SKM-1 treated with dmso at 0.1 percent for 144 hours (cell line): ENCODE measurements at regions not wholly inside any gene's neighbourhood (a gene's known extent, or its start where the extent isn't known, plus 50 kb on each side); places are given as distances from the start of the nearest gene placed in this dataset.

ENCODE experiments used
- DNase-seq: peaks from one replicate; lab custom pipeline; 2025; ENCODE audit not compliant: unreplicated experiment; lab: John Stamatoyannopoulos, UW

GRCh38 chr1:181369416-181369815, 113.9 kb upstream of the CACNA1E start:
- DNase-seq: no peak

DNA sequence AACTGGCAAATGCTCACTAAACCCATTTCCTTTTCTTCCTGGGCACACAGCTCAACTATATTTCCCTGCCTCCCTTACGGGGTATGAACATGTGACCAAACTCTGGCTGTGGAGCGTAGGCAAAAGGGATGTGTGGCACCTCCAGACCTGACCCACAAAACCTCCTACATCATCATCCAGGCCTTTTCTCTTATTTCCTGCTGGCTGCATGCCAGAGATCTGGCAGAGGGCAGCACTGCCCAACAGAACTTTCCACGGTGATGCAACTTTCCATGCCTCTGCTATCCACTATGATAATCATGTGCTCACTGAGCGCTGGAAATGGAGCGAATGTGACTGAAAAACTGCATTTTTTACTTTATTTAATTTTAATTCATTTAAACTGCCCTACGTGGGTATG, 99.6 kb upstream of the CACNA1E start:
- DNase-seq: no peak

- DNase-seq: no peak
Observed at GRCh38 chr1:181386340-181386739, 97.0 kb upstream of the CACNA1E start.

DNA sequence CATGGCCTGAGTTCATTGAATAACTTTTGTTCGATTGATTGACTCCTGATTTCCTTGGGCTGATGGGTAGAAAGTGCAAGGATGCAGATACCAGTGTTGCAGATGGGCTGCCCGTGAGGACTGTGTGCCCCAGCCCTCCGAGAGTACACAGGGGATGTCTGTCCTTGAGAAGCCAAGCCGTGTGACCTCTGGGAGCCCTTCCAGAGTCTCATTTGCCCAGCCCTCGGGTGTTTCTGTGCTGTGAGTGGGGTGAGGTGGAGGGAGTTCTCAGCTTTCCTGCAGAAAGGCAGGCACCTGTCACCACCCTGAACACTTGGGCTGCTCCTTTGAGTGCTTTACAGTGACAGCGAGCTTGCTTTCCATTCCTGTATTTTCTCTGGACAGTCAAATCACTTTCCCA, 96.4 kb upstream of the CACNA1E start:
- DNase-seq: no peak

GRCh38 chr1:181387702-181388101, 95.6 kb upstream of the CACNA1E start:
- DNase-seq: no peak

DNA sequence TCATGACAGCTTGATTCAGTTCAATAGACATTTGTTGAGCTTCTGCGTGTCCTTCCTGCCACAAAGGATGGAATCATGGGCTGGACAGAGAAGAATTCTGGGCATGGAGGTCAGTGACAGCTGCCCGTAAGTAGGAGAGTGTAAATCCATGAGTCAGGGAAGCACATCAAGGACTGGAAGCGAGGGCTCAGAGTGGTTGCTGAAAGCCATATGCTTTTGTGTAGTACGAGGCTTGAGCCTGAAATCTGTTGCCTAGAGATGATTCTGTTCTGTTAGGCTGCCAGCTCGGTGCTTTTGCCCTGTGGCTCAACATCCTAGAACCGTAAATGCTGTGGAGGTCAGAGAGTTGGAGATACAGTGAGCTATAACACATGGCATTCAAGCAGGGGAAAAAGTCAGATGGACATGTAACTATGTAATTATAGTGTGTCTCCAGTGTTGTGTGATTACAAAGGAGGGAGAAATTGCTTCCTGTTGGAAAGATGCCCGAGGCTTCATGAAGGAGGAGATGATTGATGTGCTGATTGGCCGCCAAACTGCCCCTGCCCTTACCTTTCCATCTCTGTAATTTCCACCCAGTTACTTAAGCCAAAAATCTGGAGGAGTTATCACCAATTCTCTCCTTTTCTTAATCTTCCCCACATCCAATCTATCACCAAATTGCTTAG, 92.8 kb upstream of the CACNA1E start:
- DNase-seq: no peak

DNA sequence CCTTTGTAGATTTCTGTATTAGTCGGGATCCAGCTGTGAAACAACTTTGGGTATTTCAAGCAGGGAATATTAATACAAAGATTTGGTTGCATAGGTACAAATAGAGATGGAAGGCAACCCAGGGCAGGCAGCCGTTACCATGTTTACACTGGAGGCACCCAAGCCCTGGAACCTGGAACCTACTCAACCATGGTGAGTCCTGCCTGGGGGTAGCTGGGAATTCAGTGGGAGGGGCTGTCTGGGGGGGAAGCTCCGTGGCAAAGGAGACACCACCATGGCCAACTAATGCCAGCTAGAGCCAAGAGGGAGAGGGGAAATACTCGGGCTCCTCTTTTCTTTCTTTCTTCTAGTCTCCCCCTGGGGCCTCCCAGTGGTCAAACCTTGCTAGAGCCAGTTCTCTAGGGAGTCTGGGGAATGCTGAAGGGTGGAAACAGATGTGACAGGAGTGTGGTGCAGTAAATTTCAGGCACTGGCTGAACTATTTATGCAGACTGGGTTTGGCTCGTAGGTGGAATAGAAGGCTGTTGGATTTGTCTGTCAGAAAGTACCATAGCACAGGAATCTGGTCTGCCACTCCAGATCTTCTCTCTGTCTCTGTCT, 91.9 kb upstream of the CACNA1E start:
- no peak for DNase-seq

DNA sequence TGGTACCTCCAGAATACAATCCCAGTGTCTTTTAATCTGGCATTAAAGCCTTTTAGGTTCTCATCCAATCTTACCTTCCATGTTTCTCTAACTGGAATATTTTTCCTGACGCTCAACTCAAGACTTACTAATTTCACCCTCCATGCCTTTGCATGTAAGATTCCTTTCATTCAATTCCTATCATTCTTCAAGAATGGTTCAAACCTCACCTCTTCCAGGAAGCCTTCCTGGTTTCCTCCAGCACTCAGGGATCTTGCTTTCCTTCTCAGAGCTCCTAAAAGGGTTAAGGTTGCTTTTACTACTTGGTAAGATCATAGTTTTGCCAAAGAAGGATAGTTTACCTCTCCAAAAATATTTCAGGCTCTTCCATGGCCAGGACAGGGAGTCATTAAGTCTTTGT, 91.2 kb upstream of the CACNA1E start:
- DNase-seq: no peak

GRCh38 chr1:181392613-181393220, 90.6 kb upstream of the CACNA1E start:
- peak; percentile 14 for DNase-seq

DNA sequence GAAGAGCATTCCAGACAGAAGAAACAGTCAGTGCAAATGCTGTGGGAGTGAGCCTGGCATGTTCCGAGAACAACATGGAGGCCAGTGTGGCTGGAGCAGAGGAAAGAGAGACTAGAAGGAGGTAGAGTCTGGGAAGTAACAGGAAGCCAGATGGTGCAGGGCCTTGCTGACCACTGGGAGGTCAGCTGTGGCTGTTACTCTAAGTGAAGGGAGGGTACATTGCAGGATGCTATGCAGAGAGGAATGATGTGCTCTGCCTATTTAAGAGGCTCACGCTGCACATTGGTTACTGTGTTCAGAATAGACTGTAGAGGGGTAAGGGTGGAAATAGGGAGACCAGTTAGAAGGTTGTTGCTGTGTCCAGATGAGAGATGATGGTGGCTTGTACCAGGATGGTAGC, 88.6 kb upstream of the CACNA1E start:
- no peak for DNase-seq

DNA sequence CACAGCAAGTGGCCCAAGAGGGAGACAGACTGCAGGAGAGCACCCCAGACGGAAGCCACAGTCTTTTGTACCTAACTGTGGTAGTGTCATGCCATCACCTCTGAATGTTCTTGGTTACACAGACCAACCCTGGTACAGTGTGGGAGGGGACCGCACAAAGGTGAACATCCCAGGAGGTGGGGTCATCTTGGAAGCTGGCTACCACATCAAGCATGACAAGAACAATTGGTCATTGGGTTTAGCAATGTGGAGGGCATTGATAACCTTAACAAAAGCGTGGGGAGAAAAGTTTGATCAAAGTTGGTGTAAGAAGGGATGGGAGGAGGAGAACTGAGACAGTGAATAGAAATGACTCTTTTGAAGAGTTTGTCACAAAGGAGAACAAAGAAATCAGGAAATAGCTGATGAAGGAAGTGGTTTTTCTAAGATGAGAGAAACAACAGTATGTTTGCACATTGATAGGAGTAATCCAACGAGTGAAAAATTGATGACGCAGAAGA, 87.1 kb upstream of the CACNA1E start:
- DNase-seq: peak; percentile 14

- DNase-seq: no peak
Observed at GRCh38 chr1:181396811-181397210, 86.5 kb upstream of the CACNA1E start.

DNA sequence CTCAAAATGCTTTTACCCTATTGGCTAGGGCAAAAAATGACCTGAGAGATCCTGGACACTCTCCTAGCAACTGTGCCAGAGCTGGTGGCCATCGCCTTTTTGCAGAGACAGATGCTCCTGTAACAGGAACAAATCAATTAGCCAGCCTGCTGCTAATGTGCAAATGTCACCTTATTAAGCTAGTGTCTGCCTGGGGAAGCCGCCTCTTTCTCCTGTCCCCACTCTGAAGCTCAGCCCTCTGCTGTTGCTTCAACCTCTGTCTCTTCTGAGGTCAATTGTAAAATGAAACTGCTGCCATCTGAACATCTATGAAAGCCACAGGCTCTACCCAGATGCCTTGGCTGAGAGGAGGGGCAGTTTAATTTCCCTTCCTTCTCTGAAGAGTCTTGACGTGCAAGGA, 85.5 kb upstream of the CACNA1E start:
- DNase-seq: no peak

- DNase-seq: no peak
Observed at GRCh38 chr1:181398544-181398943, 84.8 kb upstream of the CACNA1E start.

DNA sequence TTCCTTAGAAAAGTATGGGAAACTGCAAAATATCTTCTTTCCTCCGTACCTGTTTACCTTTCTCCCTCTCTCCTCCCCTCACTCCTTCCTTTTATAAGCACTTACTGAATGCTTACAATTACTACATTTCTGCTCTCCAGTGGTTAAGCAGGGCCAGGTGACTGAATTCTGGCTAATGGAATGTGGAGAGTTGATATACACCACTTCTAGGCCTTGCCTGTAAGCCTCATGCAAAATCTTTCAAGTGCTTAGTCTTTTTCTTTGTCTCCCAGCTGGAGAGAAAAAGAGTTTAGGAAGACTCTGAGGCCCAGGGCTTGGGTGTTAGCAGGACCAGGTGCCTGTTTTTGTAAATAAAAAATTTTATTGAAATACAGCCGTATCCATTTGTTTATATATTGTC, 77.7 kb upstream of the CACNA1E start:
- no peak for DNase-seq

- no peak for DNase-seq
Observed at GRCh38 chr1:181406989-181407388, 76.3 kb upstream of the CACNA1E start.

- no peak for DNase-seq
Observed at GRCh38 chr1:181409981-181410380, 73.3 kb upstream of the CACNA1E start.

- no peak for DNase-seq
Observed at GRCh38 chr1:181412746-181413145, 70.6 kb upstream of the CACNA1E start.

DNA sequence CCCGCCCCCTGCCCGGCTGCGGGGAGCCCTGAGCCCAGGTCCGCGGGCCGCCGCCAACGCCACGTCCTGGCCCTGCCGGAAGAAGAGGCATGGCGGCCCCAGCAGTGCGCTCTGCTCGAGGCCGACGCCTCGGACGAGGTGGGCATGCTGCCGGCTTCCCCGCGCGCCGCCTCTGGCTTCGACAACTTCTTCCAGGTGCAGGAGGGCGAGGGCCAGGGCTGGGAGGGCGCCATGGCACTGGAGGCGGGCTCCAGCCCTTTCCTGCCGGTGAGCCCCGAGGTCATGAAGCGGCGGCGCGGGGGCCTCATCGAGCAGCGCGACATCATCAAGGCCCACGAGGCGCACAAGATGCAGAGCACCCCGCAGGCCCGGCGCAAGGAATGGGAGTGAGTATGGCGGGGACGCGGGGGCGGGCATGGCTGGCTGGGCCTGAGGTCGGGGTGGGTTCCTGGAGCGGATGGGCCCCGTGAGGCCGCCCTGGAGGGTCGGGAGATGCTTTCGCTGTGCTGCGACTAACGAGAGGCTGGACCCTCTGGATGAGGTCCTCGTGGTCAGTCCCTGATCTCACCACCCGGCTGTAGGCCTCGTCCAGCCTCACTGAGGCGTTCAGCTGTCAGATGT, 70.0 kb upstream of the CACNA1E start:
- DNase-seq: no peak

- DNase-seq: no peak
Observed at GRCh38 chr1:181413836-181414235, 69.5 kb upstream of the CACNA1E start.

- DNase-seq: no peak
Observed at GRCh38 chr1:181416268-181416860, 67.0 kb upstream of the CACNA1E start.

GRCh38 chr1:181417915-181418314, 65.4 kb upstream of the CACNA1E start:
- DNase-seq: no peak
